PFSK-1 (cell line): ENCODE measurements at regions not wholly inside any gene's neighbourhood (a gene's known extent, or its start where the extent isn't known, plus 50 kb on each side); places are given as distances from the start of the nearest gene placed in this dataset.

ENCODE experiments used
- FOXP2 ChIP-seq: optimal IDR thresholded peaks from 2 replicates; pipeline ENCODE3; 2011; ENCODE audit warnings: borderline replicate concordance, control low read depth, inconsistent platforms; ENCODE audit not compliant: insufficient read depth; ENCODE audit errors: extremely low read length, extremely low read depth
- POLR2AphosphoS5 ChIP-seq: IDR thresholded peaks from 2 replicates; pipeline ENCODE4 v1.6.1; 2012; ENCODE audit warnings: low read depth, mild to moderate bottlenecking, control low read depth, low read length, moderate library complexity
- SIN3A ChIP-seq: IDR thresholded peaks from 2 replicates; pipeline ENCODE4 v1.6.1; 2012; ENCODE audit warnings: mild to moderate bottlenecking, low read length, moderate library complexity, borderline replicate concordance; ENCODE audit not compliant: insufficient read depth
- TAF1 ChIP-seq: IDR thresholded peaks from 2 replicates; pipeline ENCODE4 v1.6.1; 2012; ENCODE audit warnings: low read length, control low read depth, borderline replicate concordance; ENCODE audit not compliant: insufficient read depth
- TF ChIP-seq, protein P1 (sequence below), 2 experiments: IDR thresholded peaks; 2 replicates each; pipeline versions ENCODE4 v1.6.1 to v1.8.0; 2011 to 2012; ENCODE audit warnings: low read depth in 2 of 2, low read length in 2 of 2, control low read depth in 1 of 2, inconsistent platforms in 1 of 2, mild to moderate bottlenecking in 1 of 2, moderate library complexity in 1 of 2; ENCODE audit not compliant: insufficient read depth in 1 of 2

DNA sequence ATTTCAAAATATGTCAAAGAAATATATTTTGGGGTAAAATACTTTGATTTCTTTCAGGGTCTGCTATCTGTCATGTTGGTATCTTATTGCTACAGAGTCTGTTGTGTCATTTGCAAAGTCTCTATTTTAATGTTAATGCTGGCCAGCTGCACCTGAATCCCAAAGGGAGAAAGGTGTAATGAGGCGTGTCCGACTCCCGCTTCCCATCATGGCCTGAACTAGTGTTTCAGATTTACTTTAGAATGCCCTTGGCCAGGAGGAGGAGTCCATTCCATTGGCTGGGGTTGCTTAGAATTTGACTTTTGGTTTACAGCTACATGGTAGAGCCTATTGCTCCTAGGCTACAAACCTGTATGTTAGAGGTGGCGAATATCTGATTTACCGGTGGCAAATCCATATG, 69.3 kb downstream of the FAM50B start:
- no peak for TF ChIP-seq TAF1
- no peak for TF ChIP-seq POLR2AphosphoS5
- TF ChIP-seq, protein P1, sequence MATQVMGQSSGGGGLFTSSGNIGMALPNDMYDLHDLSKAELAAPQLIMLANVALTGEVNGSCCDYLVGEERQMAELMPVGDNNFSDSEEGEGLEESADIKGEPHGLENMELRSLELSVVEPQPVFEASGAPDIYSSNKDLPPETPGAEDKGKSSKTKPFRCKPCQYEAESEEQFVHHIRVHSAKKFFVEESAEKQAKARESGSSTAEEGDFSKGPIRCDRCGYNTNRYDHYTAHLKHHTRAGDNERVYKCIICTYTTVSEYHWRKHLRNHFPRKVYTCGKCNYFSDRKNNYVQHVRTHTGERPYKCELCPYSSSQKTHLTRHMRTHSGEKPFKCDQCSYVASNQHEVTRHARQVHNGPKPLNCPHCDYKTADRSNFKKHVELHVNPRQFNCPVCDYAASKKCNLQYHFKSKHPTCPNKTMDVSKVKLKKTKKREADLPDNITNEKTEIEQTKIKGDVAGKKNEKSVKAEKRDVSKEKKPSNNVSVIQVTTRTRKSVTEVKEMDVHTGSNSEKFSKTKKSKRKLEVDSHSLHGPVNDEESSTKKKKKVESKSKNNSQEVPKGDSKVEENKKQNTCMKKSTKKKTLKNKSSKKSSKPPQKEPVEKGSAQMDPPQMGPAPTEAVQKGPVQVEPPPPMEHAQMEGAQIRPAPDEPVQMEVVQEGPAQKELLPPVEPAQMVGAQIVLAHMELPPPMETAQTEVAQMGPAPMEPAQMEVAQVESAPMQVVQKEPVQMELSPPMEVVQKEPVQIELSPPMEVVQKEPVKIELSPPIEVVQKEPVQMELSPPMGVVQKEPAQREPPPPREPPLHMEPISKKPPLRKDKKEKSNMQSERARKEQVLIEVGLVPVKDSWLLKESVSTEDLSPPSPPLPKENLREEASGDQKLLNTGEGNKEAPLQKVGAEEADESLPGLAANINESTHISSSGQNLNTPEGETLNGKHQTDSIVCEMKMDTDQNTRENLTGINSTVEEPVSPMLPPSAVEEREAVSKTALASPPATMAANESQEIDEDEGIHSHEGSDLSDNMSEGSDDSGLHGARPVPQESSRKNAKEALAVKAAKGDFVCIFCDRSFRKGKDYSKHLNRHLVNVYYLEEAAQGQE (IDR thresholded peaks at IDR 0.05; ENCODE audit: insufficient read depth in 1 of 2, low read depth in 2 of 2, low read length in 2 of 2) = no peak
- no peak for TF ChIP-seq SIN3A
- TF ChIP-seq FOXP2 = no peak

DNA sequence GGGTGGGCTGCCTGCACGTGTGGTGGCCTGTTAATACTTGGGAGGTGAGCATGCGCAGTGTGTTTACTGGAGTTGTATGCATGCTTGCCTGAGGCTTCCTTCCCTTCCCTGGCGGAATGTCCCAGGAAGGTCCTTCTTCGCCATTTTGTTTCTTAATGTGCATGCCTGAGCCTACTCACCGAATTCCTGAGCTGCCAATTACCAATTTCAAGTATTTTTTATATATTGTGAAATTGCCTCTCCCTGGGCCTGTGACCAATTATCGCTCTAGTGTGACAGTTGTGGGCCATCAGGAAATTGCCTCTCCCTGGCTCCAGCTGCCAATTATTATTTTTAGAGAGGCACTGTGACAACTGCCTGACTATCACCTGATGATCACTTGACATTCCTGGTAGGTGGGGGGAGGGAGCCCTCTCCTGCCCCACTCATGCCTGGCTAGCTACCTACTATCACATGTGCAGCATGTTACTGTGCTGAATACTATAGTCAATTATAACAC, 70.0 kb downstream of the FAM50B start:
- TF ChIP-seq, protein P1 (IDR thresholded peaks at IDR 0.05; ENCODE audit: insufficient read depth in 1 of 2, low read depth in 2 of 2, low read length in 2 of 2) = no peak
- TF ChIP-seq FOXP2 = no peak
- no peak for TF ChIP-seq POLR2AphosphoS5
- TF ChIP-seq SIN3A = no peak
- no peak for TF ChIP-seq TAF1

DNA sequence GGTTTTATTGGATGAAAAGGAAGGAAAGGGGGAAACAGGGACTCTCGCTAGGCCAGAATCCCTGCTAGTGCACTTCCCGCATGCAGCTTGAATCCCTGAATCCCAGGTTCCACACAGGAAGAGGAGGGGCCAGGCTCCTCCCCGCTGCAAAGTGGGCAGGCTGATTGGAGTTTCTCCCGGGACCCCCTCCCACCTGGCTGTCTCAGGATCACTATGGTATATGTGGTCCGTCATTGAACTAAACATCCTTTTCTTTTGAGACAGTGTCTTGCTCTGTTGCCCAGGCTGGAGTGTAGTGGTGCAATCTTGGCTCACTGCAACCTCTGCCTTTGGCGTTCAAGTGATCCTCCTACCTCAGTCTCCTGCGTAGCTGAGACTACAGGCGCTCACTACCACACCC, 70.7 kb downstream of the FAM50B start:
- TF ChIP-seq TAF1 = no peak
- TF ChIP-seq, protein P1 (IDR thresholded peaks at IDR 0.05; ENCODE audit: insufficient read depth in 1 of 2, low read depth in 2 of 2, low read length in 2 of 2) = no peak
- TF ChIP-seq SIN3A = no peak
- no peak for TF ChIP-seq POLR2AphosphoS5
- TF ChIP-seq FOXP2 = no peak

DNA sequence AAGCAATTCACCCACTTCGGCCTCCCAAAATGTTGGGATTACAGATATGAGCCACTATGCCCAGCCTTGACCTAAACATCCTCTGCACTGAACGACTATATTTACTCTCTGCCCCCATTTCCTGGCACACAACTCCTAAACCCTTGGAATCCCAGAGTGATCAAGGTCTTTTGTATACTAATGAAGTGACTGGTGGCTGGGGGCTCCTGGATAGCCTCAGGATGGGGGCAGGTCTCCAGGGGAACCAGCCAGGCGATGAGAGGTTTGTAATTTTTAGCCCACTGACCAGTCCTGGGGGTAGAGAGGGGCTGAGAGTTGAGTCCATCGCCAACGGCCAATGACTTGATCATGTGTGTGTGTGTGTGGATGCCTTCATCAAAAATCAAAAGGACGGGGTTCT, 71.1 kb downstream of the FAM50B start:
- no peak for TF ChIP-seq FOXP2
- TF ChIP-seq, protein P1 (IDR thresholded peaks at IDR 0.05; ENCODE audit: insufficient read depth in 1 of 2, low read depth in 2 of 2, low read length in 2 of 2) = no peak
- no peak for TF ChIP-seq POLR2AphosphoS5
- TF ChIP-seq SIN3A = no peak
- no peak for TF ChIP-seq TAF1

DNA sequence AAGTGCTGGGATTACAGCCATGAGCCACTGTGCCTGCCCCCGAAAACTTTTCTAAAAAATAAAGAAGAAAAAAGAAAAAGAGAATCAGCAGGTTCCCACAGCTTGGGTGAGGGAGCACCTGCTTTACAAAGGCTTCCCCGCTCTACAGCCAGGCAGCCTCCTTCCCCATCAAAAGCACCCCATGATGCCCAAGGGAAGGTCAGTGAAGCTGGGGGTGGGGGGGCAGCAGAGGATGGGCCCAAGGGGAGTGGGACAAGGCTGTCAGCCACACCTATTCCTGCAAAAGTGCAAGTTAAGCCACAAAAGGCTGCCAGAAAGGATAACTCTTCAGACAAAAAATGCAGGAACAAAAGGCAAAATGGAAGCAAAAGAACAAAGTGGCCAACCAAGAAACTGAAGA, 72.5 kb downstream of the FAM50B start:
- TF ChIP-seq TAF1 (no peak), POLR2AphosphoS5 (no peak), FOXP2 (no peak), SIN3A (no peak)
- TF ChIP-seq, protein P1 (IDR thresholded peaks at IDR 0.05; ENCODE audit: insufficient read depth in 1 of 2, low read depth in 2 of 2, low read length in 2 of 2) = no peak
